Endodermal cell (in vitro differentiated cells): ENCODE measurements at regions not wholly inside any gene's neighbourhood (a gene's known extent, or its start where the extent isn't known, plus 50 kb on each side); places are given as distances from the start of the nearest gene placed in this dataset.

Experiments used
- DNase-seq: peaks from one replicate; pipeline ENCODE4 v3.0.0-alpha.2; 2017
- H3K27ac ChIP-seq: 2 replicates; pipeline ENCODE4 v1.5.1; 2013; ENCODE audit warnings: mild to moderate bottlenecking, low read depth, low read length, moderate library complexity
- H3K27me3 ChIP-seq: 2 replicates; pipeline ENCODE4 v1.6.1; 2013; ENCODE audit warnings: mild to moderate bottlenecking, low read length, moderate library complexity; ENCODE audit not compliant: insufficient read depth, control insufficient read depth, poor library complexity, severe bottlenecking
- H3K36me3 ChIP-seq: 2 replicates; pipeline ENCODE4 v1.7.0; 2013; ENCODE audit warnings: mild to moderate bottlenecking, low read length, moderate library complexity; ENCODE audit not compliant: control insufficient read depth, insufficient read depth
- H3K4me1 ChIP-seq: one replicate; pipeline ENCODE4 v1.7.0; 2013; ENCODE audit warnings: low read length; ENCODE audit not compliant: control insufficient read depth, insufficient read depth
- H3K4me3 ChIP-seq: 2 replicates; pipeline ENCODE4 v1.5.1; 2013; ENCODE audit warnings: mild to moderate bottlenecking, low read length, moderate library complexity
- H3K9ac ChIP-seq: 2 replicates; pipeline ENCODE4 v1.6.1; 2013; ENCODE audit warnings: mild to moderate bottlenecking, low read length, moderate library complexity; ENCODE audit not compliant: poor library complexity, severe bottlenecking; ENCODE audit errors: extremely low read depth
- H3K9me3 ChIP-seq: 2 replicates; pipeline ENCODE4 v1.6.1; 2013; ENCODE audit warnings: mild to moderate bottlenecking, low read length, moderate library complexity; ENCODE audit not compliant: control insufficient read depth
- H3K27ac Mint-ChIP-seq: 2 replicates; pipeline ENCODE4 v1.8.0; 2020; ENCODE audit warnings: mixed read lengths
- H3K27me3 Mint-ChIP-seq: 2 replicates; pipeline ENCODE4 v1.8.0; 2021; ENCODE audit warnings: mild to moderate bottlenecking, mixed read lengths; ENCODE audit not compliant: insufficient read depth
- H3K36me3 Mint-ChIP-seq: 2 replicates; pipeline ENCODE4 v1.8.0; 2020; ENCODE audit warnings: low read depth, mixed read lengths
- H3K4me1 Mint-ChIP-seq: 2 replicates; pipeline ENCODE4 v1.8.0; 2020; ENCODE audit warnings: mixed read lengths
- H3K4me3 Mint-ChIP-seq: 2 replicates; pipeline ENCODE4 v1.8.0; 2020; ENCODE audit warnings: mild to moderate bottlenecking, moderate library complexity, mixed read lengths
- H3K9me3 Mint-ChIP-seq: 2 replicates; pipeline ENCODE4 v1.8.0; 2020; ENCODE audit warnings: mild to moderate bottlenecking, mixed read lengths
- CTCF ChIP-seq: fragments of 200-600 bp; sonication (generic); conservative IDR thresholded peaks from 2 replicates; pipeline ENCODE4 v1.5.0; 2021; ENCODE audit warnings: antibody characterized with exemption, mild to moderate bottlenecking
- WGBS, 2 experiments: methylation state at CpG; one replicate each; pipeline versions ENCODE4 v1.1.5 to v1.1.7; 2013; ENCODE audit warnings: missing lambda C conversion rate in 2 of 2, mixed read lengths in 1 of 2; ENCODE audit not compliant: insufficient coverage in 1 of 2, insufficient read length in 1 of 2; 5-methylcytosine and 5-hydroxymethylcytosine counted together

GRCh38 chr21:21682172-21682571 lies 684.0 kb downstream of the NCAM2 start:
- Mint-ChIP-seq H3K4me3 (no peak overlapping the region), H3K4me1 (no peaks in the 10 kb centered on the region)

GRCh38 chr21:21688889-21689288 lies 690.7 kb downstream of the NCAM2 start:
- H3K4me1 Mint-ChIP-seq: no peaks in the 10 kb centered on the region
- 38 to 51% methylated on average over 7 to 8 of the region's 8 CpGs for WGBS, 2 experiments
- TF ChIP-seq CTCF: peak; percentile 82
- Histone ChIP-seq H3K4me1 (no peaks in the 10 kb centered on the region), H3K27ac (no peak overlapping the region), H3K27me3 (no peaks in the 10 kb centered on the region), H3K36me3 (no peaks in the 10 kb centered on the region), H3K9me3 (no peaks in the 10 kb centered on the region), H3K4me3 (no peak overlapping the region), H3K9ac (no peak overlapping the region)
- DNase-seq: peak; percentile 85
- H3K4me3 Mint-ChIP-seq: no peak overlapping the region
- H3K36me3 Mint-ChIP-seq: no peaks in the 10 kb centered on the region
- H3K27ac Mint-ChIP-seq: no peak overlapping the region
- H3K27me3 Mint-ChIP-seq: no peaks in the 10 kb centered on the region
- no peaks in the 10 kb centered on the region for H3K9me3 Mint-ChIP-seq

More at GRCh38 chr21:21682172-21682571, 684.0 kb downstream of the NCAM2 start:
- no peaks in the 10 kb centered on the region for H3K9me3 Mint-ChIP-seq
- no peaks in the 10 kb centered on the region for H3K27me3 Mint-ChIP-seq
- TF ChIP-seq CTCF: no peak
- Histone ChIP-seq H3K27me3 (no peaks in the 10 kb centered on the region), H3K9ac (no peak overlapping the region), H3K27ac (no peak overlapping the region), H3K36me3 (no peaks in the 10 kb centered on the region), H3K4me1 (no peaks in the 10 kb centered on the region), H3K4me3 (no peak overlapping the region), H3K9me3 (no peaks in the 10 kb centered on the region)
- DNase-seq: no peak
- H3K36me3 Mint-ChIP-seq: no peaks in the 10 kb centered on the region
- 88% methylated on average over 2 of the region's 2 CpGs; no CpG with 5 or more reads in 1 of the 2 experiments for WGBS, 2 experiments
- no peak overlapping the region for H3K27ac Mint-ChIP-seq

- Mint-ChIP-seq H3K9me3 (no peaks in the 10 kb centered on the region), H3K4me1 (no peaks in the 10 kb centered on the region), H3K27ac (no peak overlapping the region), H3K27me3 (no peaks in the 10 kb centered on the region), H3K36me3 (no peaks in the 10 kb centered on the region), H3K4me3 (no peak overlapping the region)
- no peaks in the 10 kb centered on the region for H3K4me1 ChIP-seq
- no peak for DNase-seq
- H3K4me3 ChIP-seq: no peak overlapping the region
- H3K27ac ChIP-seq: no peak overlapping the region
- WGBS, 2 experiments: 87 to 100% methylated on average over 1 to 3 of the region's 3 CpGs
- no peaks in the 10 kb centered on the region for H3K9me3 ChIP-seq
- TF ChIP-seq CTCF: no peak
- no peaks in the 10 kb centered on the region for H3K27me3 ChIP-seq
- no peaks in the 10 kb centered on the region for H3K36me3 ChIP-seq
- no peak overlapping the region for H3K9ac ChIP-seq
These were observed 692.0 kb downstream of the NCAM2 start for GRCh38 chr21:21690068-21690665.
